NCI-H1092 treated with DMSO at 0.1 percent for 48 hours (cell line): ENCODE measurements at regions not wholly inside any gene's neighbourhood (a gene's known extent, or its start where the extent isn't known, plus 50 kb on each side); places are given as distances from the start of the nearest gene placed in this dataset.

Source experiments
- DNase-seq: peaks from one replicate; lab custom pipeline; 2025; lab: John Stamatoyannopoulos, UW

DNA sequence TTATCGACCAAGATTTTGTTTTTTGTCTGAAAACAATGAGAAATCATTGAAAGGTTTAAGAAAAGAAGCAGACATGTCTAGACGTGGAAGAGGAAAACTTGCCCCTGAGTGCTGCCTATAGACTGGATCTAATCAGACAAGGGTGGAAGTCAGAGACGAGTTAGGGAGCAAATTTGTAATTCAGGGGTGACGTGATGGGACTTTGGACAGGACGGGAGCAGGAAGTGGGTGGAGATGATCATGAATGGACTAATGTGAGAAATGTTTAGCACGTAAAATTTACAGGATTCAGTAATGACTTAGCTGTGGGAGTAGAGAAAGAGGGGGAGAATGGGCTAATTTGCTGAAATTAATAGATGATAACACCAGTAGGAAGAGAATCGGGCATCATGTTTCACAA is 117.0 kb upstream of the EPHA4 start:
- DNase-seq, result no peak

DNA sequence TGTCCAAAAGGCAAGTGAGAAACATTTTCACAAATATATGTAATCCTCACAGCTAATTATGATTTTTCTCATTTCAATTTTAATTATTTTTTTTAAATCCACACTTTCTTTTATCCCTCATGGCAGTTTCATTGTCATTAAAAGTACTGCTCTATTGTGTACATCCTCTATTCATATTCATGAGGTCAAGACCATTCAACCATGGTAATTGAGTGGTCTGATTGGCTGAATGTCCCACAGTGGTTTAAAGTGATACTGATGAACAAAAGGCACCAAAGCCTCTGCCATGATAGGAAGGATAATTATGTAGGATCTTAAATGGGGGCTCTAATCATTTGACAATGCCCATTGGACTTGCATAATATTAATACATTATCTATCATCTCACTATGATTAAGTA is 108.4 kb upstream of the EPHA4 start:
- no peak for DNase-seq

DNA sequence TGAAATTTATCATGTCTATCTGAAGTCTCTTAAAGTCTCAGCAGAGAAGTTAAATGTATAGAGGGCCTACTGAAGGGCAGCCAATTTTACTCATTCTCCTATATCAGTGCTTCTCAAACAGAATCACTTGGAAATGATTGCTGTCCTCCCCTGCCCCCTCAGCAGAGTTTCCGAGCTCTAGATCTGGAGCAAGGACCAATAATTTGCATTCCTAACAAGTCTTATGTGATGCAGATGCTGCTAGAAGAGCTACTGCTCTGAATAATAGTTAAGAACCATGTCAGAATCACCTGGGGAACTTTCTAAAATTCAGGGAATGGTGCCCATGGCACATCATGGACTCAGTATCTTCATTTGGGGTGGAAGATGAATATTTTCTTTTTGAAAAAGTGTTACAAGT is 105.6 kb upstream of the EPHA4 start:
- DNase-seq, result no peak

DNA sequence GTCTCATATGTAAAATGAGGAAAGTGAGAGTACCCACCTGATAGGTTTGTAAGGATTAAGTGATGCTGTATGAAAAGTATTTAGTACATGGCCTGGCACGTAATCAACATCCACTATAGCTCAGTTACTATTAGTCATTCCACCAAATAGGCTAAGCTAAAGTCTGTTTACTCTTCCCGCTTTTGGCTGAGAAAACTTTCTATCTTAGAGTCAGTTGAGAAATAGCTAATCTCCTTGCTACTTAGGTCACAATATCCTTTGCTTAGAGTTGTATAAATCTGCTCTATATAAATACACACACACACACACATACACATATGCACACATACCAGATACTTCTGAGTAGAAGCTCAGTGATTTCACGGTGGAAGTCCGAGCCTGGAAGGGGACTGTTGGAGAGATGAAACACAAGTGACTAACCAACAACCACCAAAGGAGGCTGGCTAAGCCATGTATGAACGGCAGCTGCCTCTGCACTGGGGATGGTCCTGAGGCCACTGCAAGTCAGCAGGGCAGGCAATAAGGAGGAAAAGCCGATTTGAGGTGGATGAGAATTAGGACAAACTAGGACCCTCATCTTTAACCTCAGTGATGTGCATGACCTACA is 104.6 kb upstream of the EPHA4 start:
- DNase-seq, result no peak

DNA sequence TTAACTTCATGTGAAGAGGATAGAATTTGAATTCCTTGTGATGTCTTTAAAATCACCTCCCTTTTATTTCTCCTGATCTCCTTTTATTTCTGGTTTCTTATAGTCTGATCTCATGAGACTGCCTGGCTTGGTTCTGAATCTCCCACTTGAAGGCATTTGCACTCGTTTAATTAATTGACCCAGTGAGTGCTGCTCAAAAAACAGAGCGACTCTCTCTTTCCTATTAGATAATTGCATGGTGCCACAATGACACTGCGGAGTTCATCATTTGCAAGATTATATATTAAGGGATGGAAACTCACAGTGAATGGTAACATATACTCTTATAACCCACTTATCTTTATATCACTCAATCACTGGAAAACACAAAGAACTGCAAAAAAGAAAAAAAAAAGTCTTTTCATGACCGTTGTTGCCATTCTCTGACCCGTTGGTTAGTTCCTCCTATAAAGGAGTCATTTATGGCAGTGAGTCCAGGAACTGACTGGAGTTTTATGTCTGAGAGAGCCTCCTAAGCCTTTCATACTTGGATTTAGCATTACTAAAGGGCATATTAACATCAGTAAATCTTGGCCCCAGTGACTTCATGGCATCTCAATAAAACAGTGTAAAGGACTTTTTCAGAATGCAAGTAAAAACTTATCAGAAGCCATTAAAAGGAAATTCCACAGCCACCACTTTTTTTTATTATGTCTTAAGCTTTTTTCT is 103.3 kb upstream of the EPHA4 start:
- DNase-seq, result no peak

DNA sequence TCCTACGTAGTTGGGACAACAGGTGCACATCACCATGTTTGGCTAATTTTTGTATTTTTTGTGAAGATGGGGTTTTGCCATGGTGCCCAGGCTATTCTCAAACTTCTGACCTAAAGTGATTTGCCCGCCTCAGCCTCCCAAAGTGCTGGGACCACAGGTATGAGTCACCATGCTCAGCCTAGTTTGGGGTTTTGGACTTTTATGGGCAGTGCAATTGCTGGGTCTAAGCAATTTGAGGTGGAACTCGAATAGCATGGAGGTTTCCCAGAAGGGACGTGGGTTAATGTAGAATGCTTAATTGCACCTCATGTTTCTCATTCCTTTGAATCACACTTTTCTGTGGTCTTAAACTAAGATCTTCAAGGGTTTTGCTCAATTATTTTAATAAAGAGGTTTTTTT is 102.3 kb upstream of the EPHA4 start:
- no peak for DNase-seq

DNA sequence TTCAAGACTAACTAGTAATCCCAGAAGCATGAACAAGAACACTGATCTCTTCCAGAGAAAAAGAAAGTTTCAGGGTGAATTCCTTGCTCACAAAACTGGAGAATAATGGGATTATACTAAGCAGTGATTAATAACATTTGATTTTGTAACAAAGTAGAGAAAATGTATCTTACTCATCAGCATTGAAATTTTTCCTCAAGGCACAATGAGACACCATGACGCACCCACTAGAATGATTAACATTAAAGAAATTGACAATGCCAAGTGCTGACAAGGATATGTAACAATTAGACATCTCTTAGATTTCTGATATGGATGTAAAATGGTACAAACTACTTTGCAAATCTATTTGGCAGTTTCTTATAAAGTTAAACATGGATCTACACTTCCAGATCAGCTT is 101.1 kb upstream of the EPHA4 start:
- no peak for DNase-seq

DNA sequence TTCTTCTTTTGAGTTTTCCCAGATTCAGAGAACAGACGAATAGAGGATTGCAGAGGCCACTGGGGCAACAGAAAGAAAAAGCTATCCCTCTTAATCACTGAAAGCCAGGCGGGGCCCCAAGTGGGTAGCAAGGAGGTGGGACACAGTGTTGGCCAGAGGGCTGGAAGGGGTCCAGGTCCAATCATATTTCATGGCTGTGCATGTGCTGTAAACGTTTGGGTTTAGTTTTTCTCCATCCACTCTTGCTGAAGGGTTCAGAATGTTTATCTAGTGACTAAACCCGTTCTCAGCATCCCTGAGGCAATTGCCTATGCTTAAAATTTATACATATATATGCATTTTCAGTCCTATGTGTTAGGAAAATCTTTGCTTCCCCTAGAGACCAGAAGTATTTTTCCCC is 99.4 kb upstream of the EPHA4 start:
- no peak for DNase-seq

DNA sequence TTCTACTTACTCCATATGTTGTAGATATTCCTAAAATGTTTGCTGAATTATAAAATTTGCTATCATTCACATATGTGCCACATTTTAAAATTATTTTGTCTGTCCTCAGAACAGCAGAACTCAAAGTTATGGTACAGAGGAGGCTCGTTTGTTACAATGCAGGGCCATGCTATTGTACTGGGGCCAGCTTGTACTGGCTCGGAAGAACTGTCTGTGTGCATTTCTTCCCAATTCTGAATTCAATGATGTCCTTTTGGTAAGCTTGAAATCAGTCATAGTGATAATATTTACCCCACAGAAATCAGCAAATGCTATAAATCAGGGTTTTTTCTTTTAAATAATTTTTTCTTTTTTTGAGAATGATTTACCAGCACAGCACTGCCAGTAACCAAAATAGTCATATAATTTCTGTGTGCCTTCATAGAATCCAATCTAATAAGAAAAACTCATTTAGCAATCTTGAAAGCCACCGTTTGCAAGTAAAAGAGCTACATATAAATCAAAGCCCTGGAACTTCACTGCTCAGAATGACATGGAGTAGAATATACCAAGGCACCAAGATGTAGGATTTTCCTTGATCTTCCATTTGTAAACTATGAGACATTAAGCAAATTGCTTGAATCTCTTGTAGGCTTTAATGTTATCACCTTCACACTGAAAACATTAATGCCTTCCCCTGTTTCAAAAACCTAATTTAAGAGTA is 90.7 kb upstream of the EPHA4 start:
- no peak for DNase-seq

DNA sequence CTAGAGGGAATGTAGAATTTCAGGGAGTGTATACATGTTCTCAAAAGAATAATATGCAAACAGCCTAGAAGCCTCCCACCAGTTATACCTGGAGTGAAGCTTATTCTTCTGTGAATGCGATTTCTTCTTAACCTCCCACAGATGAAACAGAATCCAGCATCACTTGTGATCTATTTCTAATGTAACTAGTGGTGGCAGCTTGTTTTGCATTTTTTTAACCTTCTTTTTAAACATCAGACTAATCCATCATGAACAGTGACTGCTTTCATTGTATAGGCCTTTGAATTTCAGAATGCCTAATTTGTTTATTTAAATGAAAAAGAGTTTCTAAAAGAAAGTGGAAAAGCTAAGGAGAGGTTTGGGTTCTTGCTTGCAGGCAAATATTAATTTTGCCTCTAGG is 85.7 kb upstream of the EPHA4 start:
- no peak for DNase-seq

DNA sequence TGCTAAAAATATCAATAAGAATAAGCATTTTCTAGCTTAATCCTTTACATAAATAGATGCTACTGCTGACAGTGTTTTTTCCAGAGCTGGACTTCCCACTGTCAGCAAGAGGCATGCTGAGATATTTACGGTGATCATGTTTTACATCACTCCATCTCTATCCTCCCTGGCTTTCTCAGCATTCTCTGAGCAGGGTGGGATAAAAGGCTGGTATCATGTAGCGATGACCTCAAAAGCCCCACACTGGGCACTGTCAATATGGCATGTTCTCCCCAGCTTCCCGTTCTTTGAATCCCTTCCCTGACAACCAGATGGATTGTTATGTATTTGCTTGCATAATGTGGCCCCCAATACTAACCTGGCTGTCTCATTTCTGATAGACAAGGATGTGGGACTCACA is 83.2 kb upstream of the EPHA4 start:
- no peak for DNase-seq

DNA sequence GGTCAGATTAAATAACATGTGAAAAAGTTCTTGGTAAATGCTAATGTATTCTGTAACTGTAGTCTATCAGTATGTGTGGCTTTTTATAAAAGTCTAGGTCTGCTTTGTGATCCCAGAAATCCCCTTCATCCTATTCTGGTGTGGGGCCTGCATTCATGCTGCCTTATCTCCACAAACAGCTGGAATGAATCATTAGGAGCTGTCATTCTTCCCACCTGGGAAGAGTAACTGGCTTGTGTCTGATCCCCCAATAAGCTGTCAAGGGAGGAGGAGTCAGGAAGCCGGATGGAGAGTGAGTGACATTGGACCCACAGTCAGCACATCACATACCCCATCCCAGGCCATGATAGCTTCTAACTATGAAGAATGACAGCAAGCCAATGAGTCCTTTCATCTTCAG is 81.1 kb upstream of the EPHA4 start:
- DNase-seq, result no peak

DNA sequence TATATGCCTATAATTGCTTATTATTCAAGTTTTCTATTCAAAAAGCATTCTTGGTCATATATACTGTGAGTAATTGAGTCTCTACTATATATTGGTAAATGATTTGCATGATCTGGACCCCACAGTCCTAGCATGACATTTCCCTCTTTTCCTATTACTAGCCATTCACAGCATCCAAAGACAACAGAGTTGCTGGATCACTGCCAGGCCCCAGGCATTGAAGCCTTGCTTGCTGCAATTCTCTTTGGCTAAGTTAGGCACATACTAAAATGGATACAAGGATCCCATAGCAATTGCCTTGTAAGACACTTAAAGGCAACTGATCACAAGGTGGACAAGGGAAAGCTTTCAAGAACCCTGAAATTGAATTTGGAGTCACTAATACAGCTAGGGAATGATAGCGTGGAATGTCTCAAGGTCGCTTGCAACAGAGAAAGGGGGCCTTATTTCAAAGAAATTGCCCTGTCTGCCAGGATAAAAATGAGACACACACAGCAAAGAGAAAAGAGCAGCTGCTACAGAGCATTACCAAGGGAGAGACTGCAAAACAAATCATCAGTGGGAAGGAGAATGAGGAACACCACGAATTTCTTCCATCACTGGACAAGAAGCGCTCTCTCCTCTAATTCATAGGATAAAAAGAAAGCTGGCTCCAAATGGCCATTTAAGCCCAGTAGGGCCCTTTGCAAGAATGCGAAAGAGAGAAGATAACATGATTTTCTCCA is 77.1 kb upstream of the EPHA4 start:
- DNase-seq, result peak; percentile 49

DNA sequence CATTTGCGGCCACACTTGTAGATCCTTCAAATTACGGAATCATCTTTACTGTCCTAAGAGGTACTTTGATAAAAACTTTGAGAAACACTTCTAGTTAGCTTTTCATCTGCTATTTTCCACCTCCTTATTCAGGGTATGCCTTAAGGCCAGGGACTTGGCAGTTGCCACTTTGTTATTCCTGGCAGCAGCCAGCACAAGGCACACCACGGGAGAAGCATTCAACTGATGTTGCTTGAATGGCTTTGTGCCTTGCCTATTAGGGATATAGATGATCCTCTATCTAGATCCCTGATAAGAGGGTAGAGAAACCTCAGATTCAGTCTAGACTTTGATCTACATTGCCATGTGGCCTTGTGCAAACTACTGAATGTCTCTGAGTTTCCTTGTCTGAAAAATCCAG is 70.3 kb upstream of the EPHA4 start:
- DNase-seq, result no peak

DNA sequence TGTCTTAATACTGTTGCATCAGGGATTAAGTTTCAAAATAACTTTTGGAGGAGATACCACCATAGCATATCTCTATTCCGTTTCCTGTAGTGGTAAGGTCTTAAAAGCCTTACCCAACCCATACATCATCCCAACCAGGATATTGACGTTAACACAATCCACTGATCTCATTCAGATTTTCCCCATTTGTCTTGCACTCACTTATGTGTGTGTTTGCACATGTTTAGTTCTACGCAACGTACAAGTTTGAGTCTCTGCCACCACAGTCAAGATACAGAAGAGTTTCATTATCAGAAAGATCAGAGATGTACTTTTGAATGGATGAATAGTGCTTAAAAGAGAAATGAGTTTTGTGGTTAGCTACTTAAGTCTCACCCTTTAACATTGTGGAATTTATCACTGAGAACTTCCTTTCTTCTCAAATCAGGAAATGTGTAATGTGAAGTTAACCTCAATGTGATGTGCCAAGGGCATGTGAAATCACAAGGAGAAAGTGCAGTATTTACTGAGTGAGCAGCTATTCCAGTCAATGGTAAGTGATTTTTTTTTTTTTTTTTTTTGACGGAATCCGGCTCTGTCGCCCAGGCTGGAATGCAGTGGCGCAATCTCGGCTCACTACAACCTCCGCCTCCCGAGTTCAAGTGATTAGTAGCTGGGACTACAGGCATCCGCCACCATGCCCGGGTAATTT is 69.2 kb upstream of the EPHA4 start:
- DNase-seq, result no peak

DNA sequence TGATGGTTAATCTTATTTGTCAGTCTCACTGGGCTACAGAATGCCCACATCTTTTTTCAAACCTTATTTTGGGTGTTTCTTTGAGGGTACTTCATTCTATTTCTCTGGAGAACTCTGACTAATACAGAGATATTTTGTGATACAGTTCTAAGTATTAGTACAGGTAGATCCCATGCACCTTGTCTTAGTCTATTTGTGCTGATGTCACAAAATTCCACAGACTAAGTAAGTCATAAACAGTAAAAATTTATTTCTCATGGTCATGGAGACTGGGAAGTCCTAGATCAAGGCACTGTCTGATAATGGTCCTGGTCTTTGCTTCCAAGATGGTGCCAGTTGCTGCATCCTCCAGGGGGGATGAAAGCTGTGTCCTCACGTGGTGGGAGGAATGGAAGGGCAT is 68.6 kb upstream of the EPHA4 start:
- no peak for DNase-seq

DNA sequence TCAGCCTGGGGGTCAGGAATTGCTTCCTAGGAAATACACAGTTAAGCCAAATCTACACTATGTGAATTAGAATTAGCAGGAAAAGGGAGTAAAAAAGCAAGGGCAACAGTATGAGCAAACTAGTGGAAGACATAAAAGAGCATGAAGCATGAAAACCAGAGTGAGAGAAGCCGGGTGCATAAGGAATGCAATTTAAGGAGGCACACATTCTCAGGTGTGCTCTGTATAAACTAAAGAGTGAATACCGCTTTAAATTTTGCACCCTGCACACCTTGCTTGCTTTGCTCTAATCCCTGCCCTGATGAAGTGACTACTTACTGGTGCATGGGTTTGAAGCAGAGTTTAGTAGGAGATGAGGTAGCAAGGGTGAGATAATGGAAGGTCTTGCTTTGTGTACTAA is 65.7 kb upstream of the EPHA4 start:
- DNase-seq, result no peak

DNA sequence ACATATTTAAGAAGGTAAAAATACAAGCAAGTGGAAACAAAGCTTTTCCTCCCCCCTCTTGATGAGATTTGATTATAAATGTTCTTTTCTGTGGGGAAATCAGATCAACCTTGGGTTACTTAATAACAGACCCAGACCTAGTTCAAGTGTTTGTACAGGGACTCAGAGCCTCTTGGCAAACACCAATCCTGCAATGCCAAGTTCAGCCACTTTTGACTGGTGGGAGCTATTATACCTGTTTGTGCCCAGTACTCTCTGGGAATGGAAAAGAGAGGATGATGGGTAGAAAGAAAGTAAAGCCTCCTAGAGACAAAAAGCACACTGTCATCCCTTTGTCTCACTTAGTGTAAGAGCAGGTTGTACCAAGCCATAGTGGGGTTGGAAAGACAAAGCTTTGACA is 63.8 kb upstream of the EPHA4 start:
- DNase-seq, result peak; percentile 7

DNA sequence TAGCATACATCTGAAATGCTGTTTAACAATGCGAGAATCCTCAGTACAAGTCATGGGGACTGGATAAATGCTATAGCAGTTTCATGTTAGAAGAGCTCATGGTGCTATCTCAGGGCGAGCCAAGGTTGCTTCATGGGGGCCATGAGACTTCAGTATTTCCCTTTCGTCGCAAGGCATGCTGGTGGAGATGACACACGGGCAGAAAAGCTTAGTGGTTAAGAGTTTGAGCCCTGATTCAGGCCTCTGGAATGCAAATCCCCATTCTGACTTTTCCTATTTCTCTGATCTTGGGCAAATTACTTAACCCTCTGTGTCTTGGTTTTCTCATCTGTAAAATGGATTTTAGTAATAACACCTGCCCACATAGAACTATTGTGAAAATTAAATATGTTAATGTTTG is 57.4 kb upstream of the EPHA4 start:
- no peak for DNase-seq

DNA sequence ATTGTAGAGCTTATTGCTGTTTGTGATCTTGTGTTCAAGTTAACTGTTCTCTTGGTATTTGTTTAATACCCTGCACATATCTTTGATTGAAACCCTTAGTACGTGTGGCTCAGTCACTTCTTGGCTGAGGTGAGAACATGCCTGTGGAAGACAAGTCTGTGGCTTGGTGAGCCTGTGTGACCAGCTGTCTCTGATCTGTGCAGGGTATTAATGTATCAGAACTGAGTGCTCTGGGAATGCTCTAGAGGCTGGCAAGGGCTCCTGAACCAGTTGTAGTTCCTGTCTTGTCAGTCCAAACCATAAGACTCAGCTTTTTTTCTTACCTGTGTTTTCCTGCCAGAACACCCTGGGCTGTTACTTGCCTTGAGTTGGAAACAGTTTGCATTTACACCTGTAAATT is 52.4 kb upstream of the EPHA4 start:
- DNase-seq, result no peak
